Vagina (tissue), 2 donors: ENCODE measurements at regions not wholly inside any gene's neighbourhood (a gene's known extent, or its start where the extent isn't known, plus 50 kb on each side); places are given as distances from the start of the nearest gene placed in this dataset.
A peak's percentile ranks its signal among the peaks of the same experiment; 100 is the strongest.

Source experiments
- DNase-seq, 2 donors: peaks; one replicate each; pipeline ENCODE4 v3.0.0-alpha.2; 2017; ENCODE audit errors: extremely low spot score in 2 of 2
- H3K27ac ChIP-seq: fragments of 200-600 bp; sonication (generic); one replicate; pipeline ENCODE4 v1.5.1; 2019
- H3K27me3 ChIP-seq: fragments of 200-600 bp; sonication (generic); one replicate; pipeline ENCODE4 v1.5.1; 2019
- H3K36me3 ChIP-seq, 2 donors: fragments of 200-600 bp; sonication (generic); one replicate each; pipeline ENCODE4 v1.5.1; 2017 to 2019
- H3K4me1 ChIP-seq: fragments of 200-600 bp; sonication (generic); one replicate; pipeline ENCODE4 v1.5.1; 2019
- H3K4me3 ChIP-seq, 2 donors: fragments of 200-600 bp; sonication (generic); 1 replicate in 1 of 2; 2 replicates in 1 of 2; pipeline ENCODE4 v1.5.1; 2016 to 2019
- H3K9me3 ChIP-seq: fragments of 200-600 bp; sonication (generic); one replicate; pipeline ENCODE4 v1.5.1; 2019
- CTCF ChIP-seq, 3 experiments: fragments of 450-650 bp in 2 of 3; fragments of 200-600 bp in 1 of 3; sonication (generic) in 1 of 3; IDR thresholded peaks; one replicate each; pipeline ENCODE4 v1.5.1; 2017 to 2019; ENCODE audit warnings: antibody characterized with exemption in 3 of 3, mild to moderate bottlenecking in 2 of 3, moderate library complexity in 2 of 3
- POLR2A ChIP-seq, 2 donors: fragments of 450-650 bp; IDR thresholded peaks; one replicate each; pipeline ENCODE4 v1.6.1; 2017; ENCODE audit warnings: antibody characterized with exemption in 2 of 2, mild to moderate bottlenecking in 2 of 2, moderate library complexity in 2 of 2
- POLR2AphosphoS5 ChIP-seq, 2 donors: sonication (generic); formaldehyde crosslinking; IDR thresholded peaks; one replicate each; pipeline ENCODE4 v1.9.0; 2017; ENCODE audit warnings: antibody characterized with exemption in 2 of 2, mild to moderate bottlenecking in 2 of 2, low read depth in 1 of 2; ENCODE audit not compliant: insufficient read depth in 1 of 2
- intact Hi-C: fragments of 100-400 bp; cut with DNase I; formaldehyde crosslinking; loops from one replicate; pipeline ENCODE4 v1.15.1; 2023

GRCh38 chr6:157758516-157759023, 64.5 kb upstream of the SNX9 start:
- no peak for TF ChIP-seq POLR2AphosphoS5 (IDR thresholded peaks at IDR 0.05; ENCODE audit: insufficient read depth in 1 of 2, low read depth in 1 of 2)
- no peak for TF ChIP-seq POLR2A (IDR thresholded peaks at IDR 0.05)
- no peak for TF ChIP-seq CTCF (IDR thresholded peaks at IDR 0.05)
- peaks cover 52% of the 10 kb centered on the region for H3K4me1 ChIP-seq
- intact Hi-C loops: no loop called here
- DNase-seq: no peak
- peak overlapping the region; percentile 90 for H3K27ac ChIP-seq
- no peaks in the 10 kb centered on the region for H3K9me3 ChIP-seq
- no peaks in the 10 kb centered on the region for H3K27me3 ChIP-seq
- H3K36me3 ChIP-seq: no peaks in the 10 kb centered on the region
- no peak overlapping the region for H3K4me3 ChIP-seq

- intact Hi-C loops: no loop called here
- Histone ChIP-seq H3K27me3 (no peaks in the 10 kb centered on the region), H3K4me1 (peaks cover 56% of the 10 kb centered on the region), H3K9me3 (no peaks in the 10 kb centered on the region), H3K27ac (peak overlapping the region; percentile 90), H3K4me3 (no peak overlapping the region), H3K36me3 (no peaks in the 10 kb centered on the region)
- DNase-seq: peak in 1 of 2 donors; percentile 70
- TF ChIP-seq POLR2AphosphoS5 (IDR thresholded peaks at IDR 0.05; ENCODE audit: insufficient read depth in 1 of 2, low read depth in 1 of 2) (no peak), POLR2A (IDR thresholded peaks at IDR 0.05) (no peak), CTCF (IDR thresholded peaks at IDR 0.05) (no peak)
These were observed 64.0 kb upstream of the SNX9 start for GRCh38 chr6:157759028-157759427.

GRCh38 chr6:157760137-157760536, 62.9 kb upstream of the SNX9 start:
- intact Hi-C loops: no loop called here
- no peak for DNase-seq
- Histone ChIP-seq H3K4me3 (no peak overlapping the region), H3K27ac (peak overlapping the region; percentile 90), H3K36me3 (no peaks in the 10 kb centered on the region), H3K9me3 (no peaks in the 10 kb centered on the region), H3K4me1 (peaks cover 66% of the 10 kb centered on the region), H3K27me3 (no peaks in the 10 kb centered on the region)
- no peak for TF ChIP-seq POLR2A (IDR thresholded peaks at IDR 0.05)
- TF ChIP-seq POLR2AphosphoS5 (IDR thresholded peaks at IDR 0.05; ENCODE audit: insufficient read depth in 1 of 2, low read depth in 1 of 2): no peak
- no peak for TF ChIP-seq CTCF (IDR thresholded peaks at IDR 0.05)

- no peak overlapping the region for H3K4me3 ChIP-seq
- intact Hi-C loops: no loop called here
- H3K4me1 ChIP-seq: peaks cover 69% of the 10 kb centered on the region
- H3K27ac ChIP-seq: peak overlapping the region; percentile 90
- no peaks in the 10 kb centered on the region for H3K36me3 ChIP-seq
- H3K27me3 ChIP-seq: no peaks in the 10 kb centered on the region
- no peaks in the 10 kb centered on the region for H3K9me3 ChIP-seq
- TF ChIP-seq POLR2A (IDR thresholded peaks at IDR 0.05) (no peak), POLR2AphosphoS5 (IDR thresholded peaks at IDR 0.05; ENCODE audit: insufficient read depth in 1 of 2, low read depth in 1 of 2) (peak; percentile 61 to 78)
- DNase-seq: no peak
These were observed 62.3 kb upstream of the SNX9 start for GRCh38 chr6:157760589-157761330.

GRCh38 chr6:157761331-157761921, 61.6 kb upstream of the SNX9 start:
- no peaks in the 10 kb centered on the region for H3K36me3 ChIP-seq
- H3K9me3 ChIP-seq: no peaks in the 10 kb centered on the region
- H3K4me3 ChIP-seq: no peak overlapping the region
- intact Hi-C loops: no loop called here
- no peak for TF ChIP-seq CTCF (IDR thresholded peaks at IDR 0.05)
- TF ChIP-seq POLR2A (IDR thresholded peaks at IDR 0.05): no peak
- TF ChIP-seq POLR2AphosphoS5 (IDR thresholded peaks at IDR 0.05; ENCODE audit: insufficient read depth in 1 of 2, low read depth in 1 of 2): no peak
- peak overlapping the region; percentile 90 for H3K27ac ChIP-seq
- no peak for DNase-seq
- H3K4me1 ChIP-seq: peaks cover 70% of the 10 kb centered on the region
- H3K27me3 ChIP-seq: no peaks in the 10 kb centered on the region
